ENCODE measurements at regions not wholly inside any gene's neighbourhood (a gene's known extent, or its start where the extent isn't known, plus 50 kb on each side); places are given as distances from the start of the nearest gene placed in this dataset.

DNA sequence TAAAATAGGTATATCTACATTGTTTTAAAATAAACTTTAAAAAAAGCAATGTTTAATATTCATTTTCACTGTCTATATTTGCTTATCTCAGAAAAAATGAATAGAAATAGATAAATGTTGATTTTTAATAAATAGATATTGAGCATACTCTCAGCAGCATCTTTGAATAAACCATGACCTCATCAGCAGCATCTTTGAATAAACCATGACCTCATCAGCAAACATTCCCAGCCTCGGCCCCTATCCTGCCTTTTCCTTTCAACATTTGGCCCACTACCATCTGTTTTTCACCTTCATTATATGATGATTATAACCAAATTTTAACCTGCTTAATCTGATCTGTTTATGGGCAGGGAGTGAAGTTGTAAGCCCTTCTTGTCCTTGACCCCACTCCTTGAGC lies 148.7 kb upstream of the SAMSN1 start:
- Histone ChIP-seq H2AFZ (ENCODE audit: low read depth, low read length) (no peak overlapping the region), H3K36me3 (ENCODE audit: insufficient read depth, low read length) (no peaks in the 10 kb centered on the region), H3K27ac (ENCODE audit: low read length) (no peak overlapping the region), H3K4me3 (ENCODE audit: low read depth in 1 of 2, low read length in 2 of 2) (no peak overlapping the region), H3K4me2 (ENCODE audit: insufficient read depth, low read length) (no peak overlapping the region), H3K9ac (ENCODE audit: low read depth, low read length) (no peak overlapping the region), H3K27me3 (ENCODE audit: insufficient read depth, low read length, poor library complexity) (no peaks in the 10 kb centered on the region), H3K9me3 (ENCODE audit: insufficient read depth, low read length, severe bottlenecking) (no peaks in the 10 kb centered on the region), H4K20me1 (ENCODE audit: insufficient read depth, low read length) (no peaks in the 10 kb centered on the region), H3K4me1 (ENCODE audit: insufficient read depth, low read length) (peaks cover 25% of the 10 kb centered on the region), H3K79me2 (ENCODE audit: insufficient read depth, low read length) (no peaks in the 10 kb centered on the region)
- DNase-seq (no peak), ATAC-seq (ENCODE audit: insufficient read depth, low read depth) (no peak)
- TF ChIP-seq, protein P1, sequence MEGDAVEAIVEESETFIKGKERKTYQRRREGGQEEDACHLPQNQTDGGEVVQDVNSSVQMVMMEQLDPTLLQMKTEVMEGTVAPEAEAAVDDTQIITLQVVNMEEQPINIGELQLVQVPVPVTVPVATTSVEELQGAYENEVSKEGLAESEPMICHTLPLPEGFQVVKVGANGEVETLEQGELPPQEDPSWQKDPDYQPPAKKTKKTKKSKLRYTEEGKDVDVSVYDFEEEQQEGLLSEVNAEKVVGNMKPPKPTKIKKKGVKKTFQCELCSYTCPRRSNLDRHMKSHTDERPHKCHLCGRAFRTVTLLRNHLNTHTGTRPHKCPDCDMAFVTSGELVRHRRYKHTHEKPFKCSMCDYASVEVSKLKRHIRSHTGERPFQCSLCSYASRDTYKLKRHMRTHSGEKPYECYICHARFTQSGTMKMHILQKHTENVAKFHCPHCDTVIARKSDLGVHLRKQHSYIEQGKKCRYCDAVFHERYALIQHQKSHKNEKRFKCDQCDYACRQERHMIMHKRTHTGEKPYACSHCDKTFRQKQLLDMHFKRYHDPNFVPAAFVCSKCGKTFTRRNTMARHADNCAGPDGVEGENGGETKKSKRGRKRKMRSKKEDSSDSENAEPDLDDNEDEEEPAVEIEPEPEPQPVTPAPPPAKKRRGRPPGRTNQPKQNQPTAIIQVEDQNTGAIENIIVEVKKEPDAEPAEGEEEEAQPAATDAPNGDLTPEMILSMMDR (IDR thresholded peaks at IDR 0.05; ENCODE audit: borderline replicate concordance, extremely low read depth, low read length, poor library complexity, severe bottlenecking) = no peak
- TF ChIP-seq EZH2 (IDR thresholded peaks at IDR 0.05; ENCODE audit: borderline replicate concordance, low read depth, low read length, severe bottlenecking) = no peak

DNA sequence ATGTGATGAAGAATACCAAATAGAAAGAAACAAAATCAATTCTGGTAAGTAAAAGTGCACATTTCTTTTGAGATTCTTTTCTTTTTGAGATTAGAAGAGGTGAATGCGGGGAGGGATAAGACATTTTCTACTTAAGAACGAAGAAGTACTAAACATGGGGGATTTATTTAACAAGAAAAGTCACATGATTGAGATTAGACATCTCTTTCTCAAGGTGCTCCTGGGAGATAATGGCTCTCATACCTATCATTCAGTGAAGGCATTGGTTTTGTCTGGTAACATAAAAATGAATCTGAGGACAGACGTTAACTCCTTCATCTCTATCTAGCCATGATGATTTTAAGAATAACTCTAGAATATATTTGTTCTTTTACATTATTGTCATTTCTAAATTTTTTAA lies 147.9 kb upstream of the SAMSN1 start:
- H3K4me3 ChIP-seq (ENCODE audit: low read depth in 1 of 2, low read length in 2 of 2) = no peak overlapping the region

DNA sequence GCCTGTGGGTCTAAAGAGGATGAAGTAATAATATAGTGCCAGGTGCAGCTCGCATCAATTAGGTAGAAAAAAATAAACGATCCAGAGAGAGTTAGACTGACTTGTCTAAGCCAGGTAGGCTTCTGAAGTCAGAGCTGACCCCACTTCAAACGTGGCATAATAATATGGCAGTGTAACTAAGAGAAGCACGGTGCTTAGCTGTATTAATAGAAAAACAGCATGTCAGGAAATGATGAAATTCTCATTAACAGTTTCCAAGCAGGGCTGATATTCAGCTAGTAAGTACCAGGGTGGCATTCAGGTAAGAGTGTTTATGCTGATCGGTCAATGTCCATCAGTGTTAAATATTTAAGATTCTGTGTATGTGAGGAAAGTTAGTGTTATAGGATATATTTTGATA lies 145.8 kb upstream of the SAMSN1 start:
- Histone ChIP-seq H3K4me1 (ENCODE audit: insufficient read depth, low read length) (peaks cover 19% of the 10 kb centered on the region), H3K9ac (ENCODE audit: low read depth, low read length) (peak overlapping the region; percentile 5; the same call in 1 of the 2 replicates), H3K4me2 (ENCODE audit: insufficient read depth, low read length) (no peak overlapping the region), H3K27me3 (ENCODE audit: insufficient read depth, low read length, poor library complexity) (no peaks in the 10 kb centered on the region), H3K79me2 (ENCODE audit: insufficient read depth, low read length) (no peaks in the 10 kb centered on the region), H3K27ac (ENCODE audit: low read length) (peak overlapping the region; percentile 26), H3K4me3 (ENCODE audit: low read depth in 1 of 2, low read length in 2 of 2) (no peak overlapping the region), H4K20me1 (ENCODE audit: insufficient read depth, low read length) (no peaks in the 10 kb centered on the region), H2AFZ (ENCODE audit: low read depth, low read length) (peak overlapping the region; percentile 57), H3K36me3 (ENCODE audit: insufficient read depth, low read length) (no peaks in the 10 kb centered on the region), H3K9me3 (ENCODE audit: insufficient read depth, low read length, severe bottlenecking) (no peaks in the 10 kb centered on the region)
- peak; percentile 32 for DNase-seq
- ATAC-seq (ENCODE audit: insufficient read depth, low read depth) = peak; percentile 79
- TF ChIP-seq EZH2 (IDR thresholded peaks at IDR 0.05; ENCODE audit: borderline replicate concordance, low read depth, low read length, severe bottlenecking) = no peak
- TF ChIP-seq, protein P1 (IDR thresholded peaks at IDR 0.05; ENCODE audit: borderline replicate concordance, extremely low read depth, low read length, poor library complexity, severe bottlenecking) = no peak

More for the DNA sequence above, 147.9 kb upstream of the SAMSN1 start:
- H3K9me3 ChIP-seq (ENCODE audit: insufficient read depth, low read length, severe bottlenecking) = no peaks in the 10 kb centered on the region
- no peak for DNase-seq
- no peaks in the 10 kb centered on the region for H3K36me3 ChIP-seq (ENCODE audit: insufficient read depth, low read length)
- no peaks in the 10 kb centered on the region for H3K27me3 ChIP-seq (ENCODE audit: insufficient read depth, low read length, poor library complexity)
- no peaks in the 10 kb centered on the region for H4K20me1 ChIP-seq (ENCODE audit: insufficient read depth, low read length)
- H3K9ac ChIP-seq (ENCODE audit: low read depth, low read length) = no peak overlapping the region
- ATAC-seq (ENCODE audit: insufficient read depth, low read depth) = no peak
- no peak overlapping the region for H3K4me2 ChIP-seq (ENCODE audit: insufficient read depth, low read length)
- H3K79me2 ChIP-seq (ENCODE audit: insufficient read depth, low read length) = no peaks in the 10 kb centered on the region
- peaks cover 17% of the 10 kb centered on the region for H3K4me1 ChIP-seq (ENCODE audit: insufficient read depth, low read length)
- TF ChIP-seq, protein P1 (IDR thresholded peaks at IDR 0.05; ENCODE audit: borderline replicate concordance, extremely low read depth, low read length, poor library complexity, severe bottlenecking) = no peak
- no peak for TF ChIP-seq EZH2 (IDR thresholded peaks at IDR 0.05; ENCODE audit: borderline replicate concordance, low read depth, low read length, severe bottlenecking)
- no peak overlapping the region for H3K27ac ChIP-seq (ENCODE audit: low read length)
- no peak overlapping the region for H2AFZ ChIP-seq (ENCODE audit: low read depth, low read length)

DNA sequence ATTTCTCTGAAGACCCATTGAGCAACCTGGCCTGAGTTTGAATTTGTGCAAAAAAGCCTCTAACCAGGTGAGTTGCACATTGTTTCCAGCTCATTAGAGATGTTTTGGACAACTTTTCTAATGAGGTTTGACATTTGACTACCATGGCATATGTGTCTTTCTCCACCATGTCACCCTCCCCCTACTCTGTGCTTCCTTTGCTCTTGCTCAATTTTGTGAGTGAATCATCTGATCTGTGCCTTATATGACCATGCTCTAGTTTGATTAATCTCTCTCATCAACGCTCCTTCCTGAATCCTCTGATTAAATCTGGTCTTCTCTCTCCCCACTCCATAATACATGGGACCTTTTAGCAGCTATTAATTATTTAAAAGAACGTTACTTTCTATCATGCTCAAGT lies 144.8 kb upstream of the SAMSN1 start:
- Histone ChIP-seq H2AFZ (ENCODE audit: low read depth, low read length) (no peak overlapping the region), H3K9me3 (ENCODE audit: insufficient read depth, low read length, severe bottlenecking) (no peaks in the 10 kb centered on the region), H3K27me3 (ENCODE audit: insufficient read depth, low read length, poor library complexity) (no peaks in the 10 kb centered on the region), H3K4me2 (ENCODE audit: insufficient read depth, low read length) (no peak overlapping the region), H3K79me2 (ENCODE audit: insufficient read depth, low read length) (no peaks in the 10 kb centered on the region), H4K20me1 (ENCODE audit: insufficient read depth, low read length) (no peaks in the 10 kb centered on the region), H3K4me3 (ENCODE audit: low read depth in 1 of 2, low read length in 2 of 2) (no peak overlapping the region), H3K27ac (ENCODE audit: low read length) (no peak overlapping the region), H3K9ac (ENCODE audit: low read depth, low read length) (no peak overlapping the region), H3K4me1 (ENCODE audit: insufficient read depth, low read length) (peaks cover 22% of the 10 kb centered on the region), H3K36me3 (ENCODE audit: insufficient read depth, low read length) (no peaks in the 10 kb centered on the region)
- TF ChIP-seq, protein P1 (IDR thresholded peaks at IDR 0.05; ENCODE audit: borderline replicate concordance, extremely low read depth, low read length, poor library complexity, severe bottlenecking) = no peak
- TF ChIP-seq EZH2 (IDR thresholded peaks at IDR 0.05; ENCODE audit: borderline replicate concordance, low read depth, low read length, severe bottlenecking) = no peak
- DNase-seq = no peak
- no peak for ATAC-seq (ENCODE audit: insufficient read depth, low read depth)
